GM12865 (cell line): ENCODE measurements at regions not wholly inside any gene's neighbourhood (a gene's known extent, or its start where the extent isn't known, plus 50 kb on each side); places are given as distances from the start of the nearest gene placed in this dataset.
A peak's percentile ranks its signal among the peaks of the same experiment; 100 is the strongest.

Source experiments
- DNase-seq: peaks from one replicate; pipeline ENCODE4 v3.0.0; 2010; ENCODE audit warnings: low read depth
- H3K4me3 ChIP-seq: 2 replicates; pipeline ENCODE4 v1.5.1; 2011; ENCODE audit warnings: mild to moderate bottlenecking, low read depth, low read length, control low read depth
- CTCF ChIP-seq: IDR thresholded peaks from 2 replicates; pipeline ENCODE4 v1.5.1; 2011; ENCODE audit warnings: low read length, control low read depth, low read depth, inconsistent platforms; ENCODE audit not compliant: insufficient read depth; ENCODE audit errors: missing control alignments

- H3K4me3 ChIP-seq: no peak overlapping the region
- no peak for DNase-seq
- TF ChIP-seq CTCF: no peak
These were observed 66.2 kb upstream of the PTPRT start for GRCh38 chr20:43255877-43256276.

GRCh38 chr20:43252761-43253160 lies 63.1 kb upstream of the PTPRT start:
- no peak for DNase-seq
- no peak for TF ChIP-seq CTCF
- no peak overlapping the region for H3K4me3 ChIP-seq

GRCh38 chr20:43248341-43248740 lies 58.6 kb upstream of the PTPRT start:
- DNase-seq: no peak
- no peak for TF ChIP-seq CTCF
- H3K4me3 ChIP-seq: no peak overlapping the region

GRCh38 chr20:43247361-43247760 lies 57.7 kb upstream of the PTPRT start:
- H3K4me3 ChIP-seq: no peak overlapping the region
- DNase-seq: no peak
- no peak for TF ChIP-seq CTCF

- no peak overlapping the region for H3K4me3 ChIP-seq
- TF ChIP-seq CTCF: no peak
- no peak for DNase-seq
These were observed 54.9 kb upstream of the PTPRT start for GRCh38 chr20:43244647-43245046.

GRCh38 chr20:43243672-43244269 lies 54.1 kb upstream of the PTPRT start:
- TF ChIP-seq CTCF: peak; percentile 19
- peak; percentile 3 for DNase-seq
- H3K4me3 ChIP-seq: no peak overlapping the region

GRCh38 chr20:43241057-43241702 lies 51.5 kb upstream of the PTPRT start:
- no peak for DNase-seq
- no peak overlapping the region for H3K4me3 ChIP-seq
- TF ChIP-seq CTCF: no peak
